Liver (tissue), 3 donors: ENCODE measurements at regions not wholly inside any gene's neighbourhood (a gene's known extent, or its start where the extent isn't known, plus 50 kb on each side); places are given as distances from the start of the nearest gene placed in this dataset.

Experiments
- CTCF ChIP-seq: fragments of 150-350 bp; IDR thresholded peaks from 2 replicates; pipeline ENCODE4 v1.5.1; 2017; ENCODE audit warnings: improper control_type of control experiment, low read depth, low read length; ENCODE audit not compliant: missing input control
- FOXA2 ChIP-seq: IDR thresholded peaks from 2 replicates; pipeline ENCODE4 v1.6.1; 2016; ENCODE audit warnings: antibody characterized with exemption
- GABPA ChIP-seq, 2 donors: IDR thresholded peaks in 1 of 2; conservative IDR thresholded peaks in 1 of 2; 2 replicates each; pipeline ENCODE4 v1.6.1; 2016; ENCODE audit warnings: antibody characterized with exemption in 2 of 2, mild to moderate bottlenecking in 1 of 2, moderate library complexity in 1 of 2
- donor health status: healthy.
- donor health status: healthy.

- TF ChIP-seq CTCF: no peak
- no peak for TF ChIP-seq GABPA (IDR thresholded peaks at IDR 0.05 in 1 of 2, conservative IDR thresholded peaks at IDR 0.05 in 1 of 2)
- TF ChIP-seq FOXA2: no peak
Observed at GRCh38 chr10:131770946-131771633, 129.7 kb upstream of the PPP2R2D start.
